Left lung (tissue), 4 donors: ENCODE measurements at regions not wholly inside any gene's neighbourhood (a gene's known extent, or its start where the extent isn't known, plus 50 kb on each side); places are given as distances from the start of the nearest gene placed in this dataset.

Source experiments
- ATAC-seq: fragments of 200-7000 bp; cut with Tn5 transposase; one replicate; pipeline ENCODE4 v1.9.1; 2020; ENCODE audit warnings: moderate library complexity
- DNase-seq, 4 donors: peaks; one replicate each; pipeline ENCODE4 v3.0.0-alpha.2; 2013 to 2020
- H3K27ac ChIP-seq, 2 donors: fragments of 200-600 bp; sonication (generic) in 1 of 2; one replicate each; pipeline versions ENCODE4 v1.5.0 to v1.8.0; 2020 to 2021
- H3K27me3 ChIP-seq, 2 donors: fragments of 200-600 bp; sonication (generic) in 1 of 2; one replicate each; pipeline versions ENCODE4 v1.5.0 to v1.8.0; 2020 to 2021
- H3K36me3 ChIP-seq, 2 donors: fragments of 200-600 bp; sonication (generic) in 1 of 2; one replicate each; pipeline versions ENCODE4 v1.5.0 to v1.8.0; 2020 to 2021
- H3K4me1 ChIP-seq, 2 donors: fragments of 200-600 bp; one replicate each; pipeline ENCODE4 v1.8.0; 2021
- H3K4me3 ChIP-seq, 2 donors: fragments of 200-600 bp; sonication (generic) in 1 of 2; one replicate each; pipeline versions ENCODE4 v1.5.0 to v1.8.0; 2020 to 2021; ENCODE audit warnings: mild to moderate bottlenecking in 1 of 2
- H3K9me3 ChIP-seq, 2 donors: fragments of 200-600 bp; sonication (generic) in 1 of 2; one replicate each; pipeline versions ENCODE4 v1.5.0 to v1.8.0; 2020 to 2021
- CTCF ChIP-seq, 2 donors: fragments of 200-600 bp; sonication (generic) in 1 of 2; IDR thresholded peaks; one replicate each; pipeline versions ENCODE4 v1.5.0 to v1.8.0; 2021; ENCODE audit warnings: antibody characterized with exemption in 2 of 2
- intact Hi-C, 2 donors: fragments of 100-400 bp; cut with DNase I; formaldehyde crosslinking; loops; one replicate each; pipeline versions ENCODE4 v1.11.2 to v1.14.2; 2022
- donor health status: DM: no; HTN: yes; CAD: no.
- donor health status: DM: no; HTN: no; CAD: no.

GRCh38 chr12:28776913-28777422 is 372.1 kb upstream of the FAR2 start:
- Histone ChIP-seq H3K36me3 (no peaks in the 10 kb centered on the region), H3K4me1 (no peaks in the 10 kb centered on the region), H3K9me3 (no peaks in the 10 kb centered on the region), H3K27ac (no peak overlapping the region), H3K27me3 (no peaks in the 10 kb centered on the region), H3K4me3 (no peak overlapping the region)
- no peak for ATAC-seq
- TF ChIP-seq CTCF (IDR thresholded peaks at IDR 0.05), result no peak
- intact Hi-C loops, result no loop called here
- no peak for DNase-seq

GRCh38 chr12:28777603-28778365 is 371.3 kb upstream of the FAR2 start:
- H3K4me1 ChIP-seq, result no peaks in the 10 kb centered on the region
- H3K9me3 ChIP-seq, result no peaks in the 10 kb centered on the region
- no peak overlapping the region for H3K4me3 ChIP-seq
- ATAC-seq, result no peak
- H3K36me3 ChIP-seq, result no peaks in the 10 kb centered on the region
- intact Hi-C loops, result no loop called here
- no peak for DNase-seq
- no peaks in the 10 kb centered on the region for H3K27me3 ChIP-seq
- no peak overlapping the region for H3K27ac ChIP-seq
- no peak for TF ChIP-seq CTCF (IDR thresholded peaks at IDR 0.05)

- intact Hi-C loops, result no loop called here
- Histone ChIP-seq H3K27ac (no peak overlapping the region), H3K4me1 (no peaks in the 10 kb centered on the region), H3K36me3 (no peaks in the 10 kb centered on the region), H3K9me3 (no peaks in the 10 kb centered on the region), H3K4me3 (no peak overlapping the region), H3K27me3 (no peaks in the 10 kb centered on the region)
- ATAC-seq (no peak), DNase-seq (no peak)
- no peak for TF ChIP-seq CTCF (IDR thresholded peaks at IDR 0.05)
Measured at GRCh38 chr12:28780096-28780495, 369.0 kb upstream of the FAR2 start.

GRCh38 chr12:28780960-28781359 is 368.1 kb upstream of the FAR2 start:
- intact Hi-C loops, result no loop called here
- H3K4me3 ChIP-seq, result no peak overlapping the region
- no peaks in the 10 kb centered on the region for H3K4me1 ChIP-seq
- H3K9me3 ChIP-seq, result no peaks in the 10 kb centered on the region
- no peak for ATAC-seq
- DNase-seq, result no peak
- no peaks in the 10 kb centered on the region for H3K36me3 ChIP-seq
- H3K27ac ChIP-seq, result peak overlapping the region in 1 of 2 donors; percentile 6
- H3K27me3 ChIP-seq, result no peaks in the 10 kb centered on the region
- TF ChIP-seq CTCF (IDR thresholded peaks at IDR 0.05), result no peak

GRCh38 chr12:28781671-28782652 is 367.1 kb upstream of the FAR2 start:
- Histone ChIP-seq H3K4me1 (no peaks in the 10 kb centered on the region), H3K27me3 (no peaks in the 10 kb centered on the region), H3K4me3 (no peak overlapping the region), H3K27ac (no peak overlapping the region), H3K9me3 (no peaks in the 10 kb centered on the region), H3K36me3 (no peaks in the 10 kb centered on the region)
- intact Hi-C loops, result no loop called here
- no peak for DNase-seq
- TF ChIP-seq CTCF (IDR thresholded peaks at IDR 0.05), result no peak
- no peak for ATAC-seq
